ENCODE measurements at regions not wholly inside any gene's neighbourhood (a gene's known extent, or its start where the extent isn't known, plus 50 kb on each side); places are given as distances from the start of the nearest gene placed in this dataset.

DNA sequence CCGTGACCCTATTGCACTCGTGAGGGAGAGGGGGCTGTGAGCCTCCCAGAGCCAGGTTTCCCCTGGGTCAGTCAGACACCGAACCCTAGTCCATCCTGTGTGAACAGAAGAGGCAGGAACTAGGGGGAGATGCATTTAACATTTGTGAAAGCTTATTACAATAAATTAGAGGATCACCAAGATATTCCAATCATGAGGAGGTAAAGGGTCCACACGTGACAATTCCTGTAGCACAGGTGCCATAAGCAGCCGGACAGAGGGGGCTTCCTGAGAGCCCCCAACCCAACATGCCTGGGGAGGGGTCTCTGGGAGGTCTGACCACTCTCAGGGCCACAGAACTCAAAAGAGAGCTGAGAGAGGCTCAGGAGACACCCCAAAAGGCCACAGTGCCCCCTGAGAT lies 93.3 kb downstream of the KCNF1 start:
- TF ChIP-seq, protein P1, sequence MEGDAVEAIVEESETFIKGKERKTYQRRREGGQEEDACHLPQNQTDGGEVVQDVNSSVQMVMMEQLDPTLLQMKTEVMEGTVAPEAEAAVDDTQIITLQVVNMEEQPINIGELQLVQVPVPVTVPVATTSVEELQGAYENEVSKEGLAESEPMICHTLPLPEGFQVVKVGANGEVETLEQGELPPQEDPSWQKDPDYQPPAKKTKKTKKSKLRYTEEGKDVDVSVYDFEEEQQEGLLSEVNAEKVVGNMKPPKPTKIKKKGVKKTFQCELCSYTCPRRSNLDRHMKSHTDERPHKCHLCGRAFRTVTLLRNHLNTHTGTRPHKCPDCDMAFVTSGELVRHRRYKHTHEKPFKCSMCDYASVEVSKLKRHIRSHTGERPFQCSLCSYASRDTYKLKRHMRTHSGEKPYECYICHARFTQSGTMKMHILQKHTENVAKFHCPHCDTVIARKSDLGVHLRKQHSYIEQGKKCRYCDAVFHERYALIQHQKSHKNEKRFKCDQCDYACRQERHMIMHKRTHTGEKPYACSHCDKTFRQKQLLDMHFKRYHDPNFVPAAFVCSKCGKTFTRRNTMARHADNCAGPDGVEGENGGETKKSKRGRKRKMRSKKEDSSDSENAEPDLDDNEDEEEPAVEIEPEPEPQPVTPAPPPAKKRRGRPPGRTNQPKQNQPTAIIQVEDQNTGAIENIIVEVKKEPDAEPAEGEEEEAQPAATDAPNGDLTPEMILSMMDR (conservative IDR thresholded peaks at IDR 0.05; ENCODE audit: low read depth, low read length): no peak
- no peak overlapping the region for H3K4me3 ChIP-seq (ENCODE audit: low read depth, low read length)
- DNase-seq (ENCODE audit: low read depth): no peak

DNA sequence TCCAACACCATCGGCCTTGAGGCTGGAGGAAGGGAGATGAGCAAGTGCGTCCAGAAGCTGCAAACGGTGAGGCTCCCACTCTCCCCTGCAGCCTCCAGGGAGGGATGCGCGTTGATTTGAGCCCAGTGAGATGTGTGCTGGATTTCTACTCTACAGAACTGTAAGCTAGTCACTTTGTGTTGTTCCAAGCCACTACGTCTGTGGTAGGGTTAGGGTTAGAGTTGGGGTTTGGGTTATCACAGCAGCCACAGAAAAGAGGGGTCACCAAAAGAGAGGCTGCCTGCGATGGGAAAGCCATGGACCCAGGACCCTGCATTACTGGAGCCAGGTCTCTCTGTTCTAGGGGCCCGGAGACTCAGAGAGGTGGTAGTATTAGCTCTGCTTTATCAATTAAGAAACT lies 94.5 kb downstream of the KCNF1 start:
- H3K4me3 ChIP-seq (ENCODE audit: low read depth, low read length): no peak overlapping the region
- no peak for DNase-seq (ENCODE audit: low read depth)
- TF ChIP-seq, protein P1 (conservative IDR thresholded peaks at IDR 0.05; ENCODE audit: low read depth, low read length): no peak

DNA sequence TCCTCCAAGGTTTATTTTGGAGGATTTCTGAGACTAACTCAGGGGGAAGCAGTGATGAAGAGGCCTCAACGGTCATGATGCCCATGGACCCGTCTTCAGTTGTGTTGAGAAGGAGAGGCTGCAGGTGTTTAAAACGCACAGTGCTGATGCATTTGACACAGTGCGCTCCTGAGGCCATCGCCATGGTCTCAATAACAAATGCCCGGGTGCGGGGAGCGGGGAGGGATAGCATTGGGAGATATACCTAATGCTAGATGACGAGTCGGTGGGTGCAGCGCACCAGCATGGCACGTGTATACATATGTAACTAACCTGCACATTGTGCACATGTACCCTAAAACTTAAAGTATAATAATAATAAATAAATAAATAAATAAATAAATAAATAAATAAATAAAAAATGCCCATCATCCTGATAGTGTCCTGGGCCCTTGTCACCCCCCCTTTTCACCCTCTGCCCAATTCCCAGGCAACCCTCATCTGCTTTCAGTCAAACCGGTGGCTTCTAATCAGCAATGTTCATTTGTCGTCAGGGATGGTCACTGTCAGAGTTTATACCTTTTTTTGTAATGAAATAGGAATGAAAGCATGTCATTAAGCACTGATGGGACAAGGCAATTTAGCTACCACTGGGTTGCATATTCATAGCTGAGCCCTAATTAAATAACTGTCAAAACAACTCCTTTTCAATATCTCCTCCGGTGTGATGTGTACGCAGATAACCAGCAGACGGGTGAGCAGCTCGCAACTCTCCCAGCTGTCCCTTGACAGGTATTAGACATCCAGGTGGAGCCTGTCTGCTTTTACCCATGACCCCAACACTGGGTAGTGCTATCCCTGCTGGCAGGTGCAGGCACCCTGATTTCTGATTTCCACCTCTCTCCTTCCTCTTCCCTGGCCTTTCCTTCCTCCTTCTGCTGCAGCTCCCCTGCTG lies 95.9 kb downstream of the KCNF1 start:
- no peak overlapping the region for H3K4me3 ChIP-seq (ENCODE audit: low read depth, low read length)
- TF ChIP-seq, protein P1 (conservative IDR thresholded peaks at IDR 0.05; ENCODE audit: low read depth, low read length): no peak
- DNase-seq (ENCODE audit: low read depth): no peak

DNA sequence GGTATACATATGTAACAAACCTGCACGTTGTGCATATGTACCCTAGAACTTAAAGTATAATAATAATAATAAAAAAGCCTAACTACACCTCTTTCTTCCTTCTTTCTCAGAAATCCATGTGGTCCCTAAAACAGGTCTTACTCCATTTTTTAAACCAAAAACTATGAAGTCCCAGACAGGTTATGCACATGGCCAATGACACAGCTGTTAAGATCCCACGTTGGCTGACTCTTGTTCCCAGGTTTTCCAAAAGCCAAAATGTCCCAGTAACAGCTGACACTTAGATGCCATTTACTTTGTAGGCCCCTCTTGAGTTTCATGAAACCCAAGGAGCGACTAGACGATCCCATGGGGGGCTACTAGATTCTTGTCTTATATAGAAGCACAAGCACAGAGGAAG lies 97.0 kb downstream of the KCNF1 start:
- no peak overlapping the region for H3K4me3 ChIP-seq (ENCODE audit: low read depth, low read length)
- no peak for DNase-seq (ENCODE audit: low read depth)
- TF ChIP-seq, protein P1 (conservative IDR thresholded peaks at IDR 0.05; ENCODE audit: low read depth, low read length): no peak

DNA sequence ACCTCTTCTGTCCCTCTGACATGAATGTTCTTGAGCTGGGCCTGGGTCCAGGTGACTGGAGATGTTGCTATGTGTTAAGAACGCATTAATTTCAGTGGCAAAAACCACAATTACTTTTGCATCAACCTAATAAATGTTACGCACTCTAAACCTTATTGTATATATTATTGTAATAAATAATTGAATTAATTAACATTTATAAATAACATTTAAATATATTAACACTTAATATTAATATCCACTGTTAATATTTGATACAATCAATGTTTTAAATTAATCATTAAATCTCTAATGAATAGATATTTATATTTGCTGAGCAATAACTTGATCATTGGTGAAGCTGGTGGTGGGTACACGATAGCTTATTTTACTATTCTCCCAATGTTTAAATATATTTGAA lies 97.4 kb downstream of the KCNF1 start:
- TF ChIP-seq, protein P1 (conservative IDR thresholded peaks at IDR 0.05; ENCODE audit: low read depth, low read length): no peak
- no peak for DNase-seq (ENCODE audit: low read depth)
- no peak overlapping the region for H3K4me3 ChIP-seq (ENCODE audit: low read depth, low read length)

DNA sequence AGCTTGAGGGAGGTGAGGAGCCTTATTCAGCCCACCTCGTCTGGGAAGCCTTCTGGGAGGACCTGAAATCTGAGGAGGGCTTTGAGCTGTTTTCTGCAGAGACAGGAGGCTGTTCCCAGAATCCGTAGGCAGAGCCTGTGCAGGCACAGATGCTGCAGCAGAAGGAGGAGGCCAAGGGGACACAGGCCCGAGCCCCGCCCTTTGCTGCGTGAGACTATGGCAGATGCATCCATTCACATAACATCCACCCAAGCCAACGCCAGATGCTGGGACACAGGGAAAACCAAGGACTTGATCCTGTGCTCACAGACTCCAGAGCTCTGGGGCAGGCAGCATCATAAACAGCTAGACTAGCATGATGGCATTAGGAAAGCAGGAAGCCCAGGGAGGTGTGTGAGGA lies 98.2 kb downstream of the KCNF1 start:
- TF ChIP-seq, protein P1 (conservative IDR thresholded peaks at IDR 0.05; ENCODE audit: low read depth, low read length): no peak
- DNase-seq (ENCODE audit: low read depth): no peak
- no peak overlapping the region for H3K4me3 ChIP-seq (ENCODE audit: low read depth, low read length)

DNA sequence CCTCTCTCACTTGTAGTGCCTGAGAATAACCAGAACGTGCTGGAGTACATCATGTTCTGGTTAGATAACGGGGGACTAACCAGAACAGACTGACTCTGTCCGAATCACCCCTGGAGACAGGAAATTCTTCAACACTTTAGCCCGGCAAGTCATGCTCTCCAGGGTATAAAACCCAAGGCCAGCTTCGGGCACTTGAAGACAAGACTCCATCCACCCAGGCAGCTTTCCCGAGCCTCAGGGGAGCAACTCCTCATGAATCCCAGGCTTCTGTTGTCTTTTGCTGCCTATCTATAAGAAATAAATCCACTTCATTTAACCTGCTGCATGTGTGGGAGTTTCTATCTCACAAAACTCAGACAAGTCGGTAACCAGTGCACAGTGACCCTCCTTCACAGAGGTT lies 99.6 kb downstream of the KCNF1 start:
- H3K4me3 ChIP-seq (ENCODE audit: low read depth, low read length): no peak overlapping the region
- TF ChIP-seq, protein P1 (conservative IDR thresholded peaks at IDR 0.05; ENCODE audit: low read depth, low read length): no peak
- DNase-seq (ENCODE audit: low read depth): no peak
